ENCODE measurements at regions not wholly inside any gene's neighbourhood (a gene's known extent, or its start where the extent isn't known, plus 50 kb on each side); places are given as distances from the start of the nearest gene placed in this dataset.

DNA sequence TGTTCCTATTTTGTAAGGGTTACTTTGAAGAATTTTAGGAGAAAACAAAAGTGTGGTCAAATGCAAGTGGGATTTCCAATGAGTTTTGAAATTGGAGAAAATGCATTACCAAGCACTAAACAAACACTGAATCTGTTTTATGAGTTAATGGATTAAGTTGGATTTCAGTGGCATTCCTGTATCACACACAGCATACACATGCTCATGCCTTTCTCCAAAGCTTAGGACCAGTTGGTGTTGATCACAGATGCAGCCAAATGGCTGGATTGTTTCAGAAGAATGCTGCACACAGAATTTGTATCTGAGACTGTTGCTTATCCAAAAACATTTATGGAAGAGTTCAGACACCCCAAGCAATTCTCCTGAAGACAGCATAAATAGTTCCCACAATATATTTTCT is 611.1 kb downstream of the ACTL7B start:
- Histone ChIP-seq H3K27ac (ENCODE audit: low read length) (no peak overlapping the region), H2AFZ (ENCODE audit: low read depth, low read length) (no peak overlapping the region), H3K9me3 (ENCODE audit: insufficient read depth, low read length) (no peaks in the 10 kb centered on the region), H3K36me3 (replicated peaks; ENCODE audit: low read depth, low read length) (no peaks in the 10 kb centered on the region), H3K79me2 (ENCODE audit: low read length) (no peaks in the 10 kb centered on the region), H3K4me1 (ENCODE audit: low read length) (no peaks in the 10 kb centered on the region), H3K4me3 (ENCODE audit: low read length) (no peak overlapping the region), H3K9ac (ENCODE audit: low read length) (no peak overlapping the region), H4K20me1 (ENCODE audit: insufficient read depth, low read length) (no peaks in the 10 kb centered on the region), H3K4me2 (ENCODE audit: low read length) (no peak overlapping the region), H3K27me3 (ENCODE audit: low read depth, low read length) (no peaks in the 10 kb centered on the region)
- TF ChIP-seq, protein P1, sequence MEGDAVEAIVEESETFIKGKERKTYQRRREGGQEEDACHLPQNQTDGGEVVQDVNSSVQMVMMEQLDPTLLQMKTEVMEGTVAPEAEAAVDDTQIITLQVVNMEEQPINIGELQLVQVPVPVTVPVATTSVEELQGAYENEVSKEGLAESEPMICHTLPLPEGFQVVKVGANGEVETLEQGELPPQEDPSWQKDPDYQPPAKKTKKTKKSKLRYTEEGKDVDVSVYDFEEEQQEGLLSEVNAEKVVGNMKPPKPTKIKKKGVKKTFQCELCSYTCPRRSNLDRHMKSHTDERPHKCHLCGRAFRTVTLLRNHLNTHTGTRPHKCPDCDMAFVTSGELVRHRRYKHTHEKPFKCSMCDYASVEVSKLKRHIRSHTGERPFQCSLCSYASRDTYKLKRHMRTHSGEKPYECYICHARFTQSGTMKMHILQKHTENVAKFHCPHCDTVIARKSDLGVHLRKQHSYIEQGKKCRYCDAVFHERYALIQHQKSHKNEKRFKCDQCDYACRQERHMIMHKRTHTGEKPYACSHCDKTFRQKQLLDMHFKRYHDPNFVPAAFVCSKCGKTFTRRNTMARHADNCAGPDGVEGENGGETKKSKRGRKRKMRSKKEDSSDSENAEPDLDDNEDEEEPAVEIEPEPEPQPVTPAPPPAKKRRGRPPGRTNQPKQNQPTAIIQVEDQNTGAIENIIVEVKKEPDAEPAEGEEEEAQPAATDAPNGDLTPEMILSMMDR (IDR thresholded peaks at IDR 0.05; ENCODE audit: low read depth, low read length), result no peak
- no peak for TF ChIP-seq EZH2phosphoT487 (IDR thresholded peaks at IDR 0.05; ENCODE audit: low read depth)

DNA sequence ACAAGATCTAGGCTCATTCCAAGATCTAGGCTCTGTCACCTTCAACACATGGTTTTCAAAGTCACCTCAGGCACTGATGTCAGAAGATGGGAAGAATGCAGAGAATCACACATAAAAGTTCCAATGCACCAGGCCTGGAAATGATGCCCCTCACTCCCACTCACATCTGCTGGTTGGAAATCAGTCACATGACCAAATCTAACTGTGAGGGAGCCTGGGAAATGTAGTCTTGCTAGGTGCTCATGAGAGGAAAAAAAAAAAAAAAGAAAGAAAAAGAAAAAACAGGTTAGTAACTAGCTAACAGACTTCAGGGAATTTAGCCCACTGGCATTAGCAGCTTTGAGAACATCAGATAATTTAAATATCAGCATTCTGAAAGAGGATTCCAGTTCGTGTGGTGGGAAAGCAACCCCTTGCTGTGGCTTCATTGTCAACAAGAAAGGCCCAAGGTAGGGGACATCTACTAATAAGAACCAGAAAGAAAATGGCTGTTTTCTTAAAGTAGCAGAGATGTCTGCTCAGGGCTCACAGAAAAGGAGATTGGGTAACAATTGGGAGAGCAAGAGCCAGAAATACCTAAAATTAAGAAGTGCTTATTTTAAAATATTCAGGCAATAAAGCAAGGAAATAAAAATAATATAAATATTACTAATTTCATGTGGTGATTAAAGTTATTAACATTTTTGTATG is 614.3 kb downstream of the ACTL7B start:
- no peak overlapping the region for H3K4me2 ChIP-seq (ENCODE audit: low read length)
- no peak overlapping the region for H3K27ac ChIP-seq (ENCODE audit: low read length)
- H3K79me2 ChIP-seq (ENCODE audit: low read length), result no peaks in the 10 kb centered on the region
- H3K9ac ChIP-seq (ENCODE audit: low read length), result no peak overlapping the region
- H3K4me1 ChIP-seq (ENCODE audit: low read length), result no peaks in the 10 kb centered on the region
- no peaks in the 10 kb centered on the region for H3K36me3 ChIP-seq (replicated peaks; ENCODE audit: low read depth, low read length)
- H3K27me3 ChIP-seq (ENCODE audit: low read depth, low read length), result no peaks in the 10 kb centered on the region
- H3K4me3 ChIP-seq (ENCODE audit: low read length), result no peak overlapping the region
- no peaks in the 10 kb centered on the region for H4K20me1 ChIP-seq (ENCODE audit: insufficient read depth, low read length)
- TF ChIP-seq EZH2phosphoT487 (IDR thresholded peaks at IDR 0.05; ENCODE audit: low read depth), result no peak
- TF ChIP-seq, protein P1 (IDR thresholded peaks at IDR 0.05; ENCODE audit: low read depth, low read length), result no peak
- no peaks in the 10 kb centered on the region for H3K9me3 ChIP-seq (ENCODE audit: insufficient read depth, low read length)
- H2AFZ ChIP-seq (ENCODE audit: low read depth, low read length), result no peak overlapping the region

DNA sequence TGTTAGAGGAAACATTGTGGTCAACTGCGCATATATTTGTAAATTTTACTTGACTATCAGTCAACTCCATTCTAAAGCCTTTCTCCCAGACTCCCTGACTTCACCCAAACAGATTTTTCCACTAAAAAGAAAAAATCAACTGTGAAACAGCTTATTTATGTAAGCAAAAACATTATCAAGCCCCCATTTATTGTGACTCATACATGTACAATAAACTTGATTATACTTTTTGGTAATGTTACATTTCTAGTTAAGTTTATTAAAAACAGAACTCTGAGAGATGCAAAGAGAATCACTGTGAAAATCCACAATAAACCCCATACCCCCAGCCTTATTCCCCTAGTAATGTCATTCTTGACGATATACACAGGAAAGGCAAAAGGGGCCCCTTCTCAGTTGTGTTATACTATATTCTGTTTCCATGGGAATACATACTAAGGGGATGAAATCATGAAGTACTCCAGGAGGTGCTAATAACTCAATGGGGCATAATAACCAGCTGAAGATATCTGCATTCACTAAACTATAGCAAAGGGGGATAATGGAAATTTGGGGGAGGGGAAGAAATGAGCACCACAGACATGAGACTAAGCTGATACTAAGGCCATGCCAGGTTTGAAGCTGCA is 616.0 kb downstream of the ACTL7B start:
- Histone ChIP-seq H2AFZ (ENCODE audit: low read depth, low read length) (no peak overlapping the region), H3K79me2 (ENCODE audit: low read length) (no peaks in the 10 kb centered on the region), H3K9me3 (ENCODE audit: insufficient read depth, low read length) (no peaks in the 10 kb centered on the region), H3K36me3 (replicated peaks; ENCODE audit: low read depth, low read length) (no peaks in the 10 kb centered on the region), H4K20me1 (ENCODE audit: insufficient read depth, low read length) (no peaks in the 10 kb centered on the region), H3K27ac (ENCODE audit: low read length) (no peak overlapping the region), H3K27me3 (ENCODE audit: low read depth, low read length) (no peaks in the 10 kb centered on the region), H3K4me3 (ENCODE audit: low read length) (no peak overlapping the region), H3K9ac (ENCODE audit: low read length) (no peak overlapping the region), H3K4me2 (ENCODE audit: low read length) (no peak overlapping the region), H3K4me1 (ENCODE audit: low read length) (no peaks in the 10 kb centered on the region)
- TF ChIP-seq, protein P1 (IDR thresholded peaks at IDR 0.05; ENCODE audit: low read depth, low read length), result no peak
- no peak for TF ChIP-seq EZH2phosphoT487 (IDR thresholded peaks at IDR 0.05; ENCODE audit: low read depth)

DNA sequence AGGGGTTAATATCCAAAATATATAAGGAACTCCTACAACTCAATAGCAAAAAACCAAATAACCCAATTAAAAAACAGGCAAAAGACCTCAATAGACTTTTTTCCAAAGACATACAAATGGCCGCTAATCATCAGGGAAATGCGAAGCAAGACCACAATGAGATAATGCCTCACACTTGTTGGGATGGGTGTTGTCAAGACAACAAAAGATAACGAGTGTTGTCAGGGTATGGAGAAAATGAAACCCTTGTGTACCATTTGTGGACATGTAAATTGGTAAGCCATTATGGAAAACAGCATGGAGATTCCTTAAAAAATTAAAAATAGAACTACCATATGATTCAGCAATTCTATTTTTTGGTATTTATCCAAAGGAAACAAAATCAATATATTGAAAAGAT is 620.2 kb downstream of the ACTL7B start:
- H2AFZ ChIP-seq (ENCODE audit: low read depth, low read length), result no peak overlapping the region
- H3K36me3 ChIP-seq (replicated peaks; ENCODE audit: low read depth, low read length), result no peaks in the 10 kb centered on the region
- H3K27me3 ChIP-seq (ENCODE audit: low read depth, low read length), result no peaks in the 10 kb centered on the region
- H3K4me2 ChIP-seq (ENCODE audit: low read length), result no peak overlapping the region
- H3K4me1 ChIP-seq (ENCODE audit: low read length), result no peaks in the 10 kb centered on the region
- no peaks in the 10 kb centered on the region for H3K9me3 ChIP-seq (ENCODE audit: insufficient read depth, low read length)
- no peaks in the 10 kb centered on the region for H4K20me1 ChIP-seq (ENCODE audit: insufficient read depth, low read length)
- no peaks in the 10 kb centered on the region for H3K79me2 ChIP-seq (ENCODE audit: low read length)
- no peak overlapping the region for H3K4me3 ChIP-seq (ENCODE audit: low read length)
- no peak overlapping the region for H3K27ac ChIP-seq (ENCODE audit: low read length)
- TF ChIP-seq EZH2phosphoT487 (IDR thresholded peaks at IDR 0.05; ENCODE audit: low read depth), result no peak
- TF ChIP-seq, protein P1 (IDR thresholded peaks at IDR 0.05; ENCODE audit: low read depth, low read length), result no peak
- no peak overlapping the region for H3K9ac ChIP-seq (ENCODE audit: low read length)
